Lower leg skin (tissue), 3 donors: ENCODE measurements at regions not wholly inside any gene's neighbourhood (a gene's known extent, or its start where the extent isn't known, plus 50 kb on each side); places are given as distances from the start of the nearest gene placed in this dataset.

ENCODE experiments used
- CTCF ChIP-seq, 3 donors: fragments of 450-650 bp; IDR thresholded peaks; one replicate each; pipeline ENCODE4 v1.5.1; 2016; ENCODE audit warnings: antibody characterized with exemption in 3 of 3, mild to moderate bottlenecking in 3 of 3, moderate library complexity in 2 of 3
- POLR2A ChIP-seq, 2 donors: fragments of 450-650 bp; IDR thresholded peaks; one replicate each; pipeline ENCODE4 v1.6.1; 2016 to 2017; ENCODE audit warnings: antibody characterized with exemption in 2 of 2, mild to moderate bottlenecking in 1 of 2, moderate library complexity in 1 of 2

GRCh38 chr4:173584506-173584905 is 54.5 kb upstream of the HAND2 start:
- TF ChIP-seq CTCF (IDR thresholded peaks at IDR 0.05), result no peak
- TF ChIP-seq POLR2A (IDR thresholded peaks at IDR 0.05), result no peak
